Natural killer cell (primary cell): ENCODE measurements at regions not wholly inside any gene's neighbourhood (a gene's known extent, or its start where the extent isn't known, plus 50 kb on each side); places are given as distances from the start of the nearest gene placed in this dataset.

Experiments
- ATAC-seq, 3 donors: fragments of 150-1000 bp in 2 of 3; fragments of 200-7000 bp in 1 of 3; cut with Tn5 transposase; 1 replicate in 1 of 3; 2 replicates in 2 of 3; pipeline ENCODE4 v1.10.0; 2021; ENCODE audit warnings: mild to moderate bottlenecking in 2 of 3, moderate library complexity in 2 of 3
- DNase-seq, 2 donors: peaks; one replicate each; pipeline versions ENCODE4 v3.0.0 to v3.0.0-alpha.2; 2013 to 2021; ENCODE audit warnings: mixed read lengths in 1 of 2
- H3K27ac ChIP-seq: one replicate; pipeline ENCODE4 v1.5.1; 2013; ENCODE audit warnings: mild to moderate bottlenecking, low read length
- H3K27me3 ChIP-seq: one replicate; pipeline ENCODE4 v1.6.1; 2013; ENCODE audit warnings: low read length; ENCODE audit not compliant: control insufficient read depth, insufficient read depth
- H3K36me3 ChIP-seq: one replicate; pipeline ENCODE4 v1.6.1; 2013; ENCODE audit warnings: low read length; ENCODE audit not compliant: control insufficient read depth, insufficient read depth
- H3K4me1 ChIP-seq: one replicate; pipeline ENCODE4 v1.6.1; 2013; ENCODE audit warnings: low read length; ENCODE audit not compliant: control insufficient read depth, insufficient read depth
- H3K4me3 ChIP-seq: one replicate; pipeline ENCODE4 v1.5.1; 2013; ENCODE audit warnings: low read length
- H3K9me3 ChIP-seq: one replicate; pipeline ENCODE4 v1.6.1; 2013; ENCODE audit warnings: low read length; ENCODE audit not compliant: control insufficient read depth, insufficient read depth
- H3K27ac Mint-ChIP-seq, 2 donors: one replicate each; pipeline ENCODE4 v1.8.0; 2022; ENCODE audit warnings: mild to moderate bottlenecking in 2 of 2, mixed read lengths in 2 of 2, moderate library complexity in 1 of 2
- H3K27me3 Mint-ChIP-seq, 2 donors: one replicate each; pipeline ENCODE4 v1.8.0; 2022; ENCODE audit warnings: low read depth in 2 of 2, mixed read lengths in 2 of 2
- H3K36me3 Mint-ChIP-seq: one replicate; pipeline ENCODE4 v1.8.0; 2022; ENCODE audit warnings: mixed read lengths
- H3K4me1 Mint-ChIP-seq, 2 donors: one replicate each; pipeline ENCODE4 v1.8.0; 2022; ENCODE audit warnings: mixed read lengths in 2 of 2
- H3K4me3 Mint-ChIP-seq: one replicate; pipeline ENCODE4 v1.8.0; 2022; ENCODE audit warnings: mild to moderate bottlenecking, moderate library complexity, mixed read lengths
- H3K9me3 Mint-ChIP-seq, 2 donors: one replicate each; pipeline ENCODE4 v1.8.0; 2022; ENCODE audit warnings: mixed read lengths in 2 of 2
- WGBS: methylation state at CpG from one replicate; pipeline ENCODE4 v1.1.7; 2013; ENCODE audit warnings: missing lambda C conversion rate; ENCODE audit not compliant: insufficient coverage; 5-methylcytosine and 5-hydroxymethylcytosine counted together
- intact Hi-C: fragments of 100-400 bp; cut with micrococcal nuclease; formaldehyde crosslinking; loops from one replicate; pipeline ENCODE4 v1.14.2; 2022
- TF ChIP-seq, protein P1 (sequence below): fragments of 200-600 bp; IDR thresholded peaks from one replicate; pipeline ENCODE4 v1.8.0; 2022; ENCODE audit warnings: antibody characterized with exemption

DNA sequence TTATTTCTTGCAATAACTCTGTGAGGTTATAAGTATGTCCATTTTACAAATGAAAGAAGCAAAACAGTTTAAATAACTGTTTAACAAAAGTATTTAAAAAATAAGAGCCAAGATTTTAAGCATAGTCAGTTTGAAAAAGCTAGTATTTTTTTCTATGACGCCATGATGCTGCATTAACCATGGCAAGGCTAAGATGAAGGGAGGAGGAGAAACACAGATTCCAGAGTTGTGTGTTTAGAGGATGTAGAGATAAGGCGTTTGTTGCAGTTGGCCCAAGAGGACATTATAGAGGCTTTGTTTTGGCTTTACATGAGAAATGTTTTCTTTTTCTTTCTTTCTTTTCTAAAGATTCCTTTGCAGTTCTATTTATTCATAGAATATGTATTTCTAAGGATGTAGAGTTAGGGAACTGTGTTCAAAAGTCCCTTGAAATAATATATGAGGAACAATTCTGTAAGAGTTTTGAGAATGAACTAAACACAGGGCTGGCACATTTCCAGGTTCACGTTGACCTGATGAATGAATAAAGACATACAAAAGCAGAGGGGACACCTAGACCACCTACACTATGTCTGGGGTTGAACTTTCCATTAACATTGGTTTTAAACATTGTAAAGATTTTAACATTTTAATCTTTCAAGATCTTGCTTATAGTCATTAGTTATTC lies 244.2 kb downstream of the KCNS3 start:
- TF ChIP-seq, protein P1, sequence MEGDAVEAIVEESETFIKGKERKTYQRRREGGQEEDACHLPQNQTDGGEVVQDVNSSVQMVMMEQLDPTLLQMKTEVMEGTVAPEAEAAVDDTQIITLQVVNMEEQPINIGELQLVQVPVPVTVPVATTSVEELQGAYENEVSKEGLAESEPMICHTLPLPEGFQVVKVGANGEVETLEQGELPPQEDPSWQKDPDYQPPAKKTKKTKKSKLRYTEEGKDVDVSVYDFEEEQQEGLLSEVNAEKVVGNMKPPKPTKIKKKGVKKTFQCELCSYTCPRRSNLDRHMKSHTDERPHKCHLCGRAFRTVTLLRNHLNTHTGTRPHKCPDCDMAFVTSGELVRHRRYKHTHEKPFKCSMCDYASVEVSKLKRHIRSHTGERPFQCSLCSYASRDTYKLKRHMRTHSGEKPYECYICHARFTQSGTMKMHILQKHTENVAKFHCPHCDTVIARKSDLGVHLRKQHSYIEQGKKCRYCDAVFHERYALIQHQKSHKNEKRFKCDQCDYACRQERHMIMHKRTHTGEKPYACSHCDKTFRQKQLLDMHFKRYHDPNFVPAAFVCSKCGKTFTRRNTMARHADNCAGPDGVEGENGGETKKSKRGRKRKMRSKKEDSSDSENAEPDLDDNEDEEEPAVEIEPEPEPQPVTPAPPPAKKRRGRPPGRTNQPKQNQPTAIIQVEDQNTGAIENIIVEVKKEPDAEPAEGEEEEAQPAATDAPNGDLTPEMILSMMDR = no peak
- whole genome bisulfite sequencing = 81% methylated on average over 1 of the region's 3 CpGs
- Histone ChIP-seq H3K27me3 (no peaks in the 10 kb centered on the region), H3K9me3 (no peaks in the 10 kb centered on the region), H3K27ac (no peak overlapping the region), H3K4me3 (no peak overlapping the region), H3K4me1 (no peaks in the 10 kb centered on the region), H3K36me3 (no peaks in the 10 kb centered on the region)
- no peak for DNase-seq
- no peaks in the 10 kb centered on the region for H3K27me3 Mint-ChIP-seq
- no peaks in the 10 kb centered on the region for H3K36me3 Mint-ChIP-seq
- intact Hi-C loops = no loop called here
- H3K27ac Mint-ChIP-seq = no peak overlapping the region
- H3K4me3 Mint-ChIP-seq = no peak overlapping the region
- H3K9me3 Mint-ChIP-seq = peaks cover 0 to 5% of the 10 kb centered on the region in 2 donors
- H3K4me1 Mint-ChIP-seq = no peaks in the 10 kb centered on the region
- no peak for ATAC-seq

DNA sequence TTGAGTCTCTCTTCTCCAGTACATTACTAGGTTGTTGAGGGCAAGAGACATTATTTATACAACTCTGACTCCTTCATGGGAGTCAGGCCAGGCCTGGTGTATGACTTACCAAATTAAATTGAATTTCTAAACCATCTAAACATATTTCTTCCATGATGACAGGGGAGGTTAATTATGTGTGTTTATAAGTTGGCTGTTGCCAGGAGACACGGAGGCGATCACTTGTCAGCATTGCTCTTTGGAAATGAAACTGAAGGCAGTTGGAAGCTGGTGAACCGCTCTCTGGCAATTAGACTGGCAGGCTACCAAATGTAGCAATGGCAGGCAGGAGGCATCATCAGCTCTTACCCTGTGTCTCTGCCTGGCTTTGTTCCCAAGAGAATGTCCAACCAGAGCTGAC lies 241.4 kb downstream of the KCNS3 start:
- intact Hi-C loops = no loop called here
- Histone ChIP-seq H3K36me3 (no peaks in the 10 kb centered on the region), H3K9me3 (no peaks in the 10 kb centered on the region), H3K27ac (no peak overlapping the region), H3K4me3 (no peak overlapping the region), H3K4me1 (no peaks in the 10 kb centered on the region), H3K27me3 (no peaks in the 10 kb centered on the region)
- Mint-ChIP-seq H3K27me3 (no peaks in the 10 kb centered on the region), H3K27ac (no peak overlapping the region), H3K4me1 (no peaks in the 10 kb centered on the region), H3K36me3 (no peaks in the 10 kb centered on the region), H3K4me3 (no peak overlapping the region), H3K9me3 (peaks cover 0 to 6% of the 10 kb centered on the region in 2 donors)
- TF ChIP-seq, protein P1 = no peak
- no peak for ATAC-seq
- 96% methylated on average over 3 of the region's 3 CpGs for WGBS
- no peak for DNase-seq

DNA sequence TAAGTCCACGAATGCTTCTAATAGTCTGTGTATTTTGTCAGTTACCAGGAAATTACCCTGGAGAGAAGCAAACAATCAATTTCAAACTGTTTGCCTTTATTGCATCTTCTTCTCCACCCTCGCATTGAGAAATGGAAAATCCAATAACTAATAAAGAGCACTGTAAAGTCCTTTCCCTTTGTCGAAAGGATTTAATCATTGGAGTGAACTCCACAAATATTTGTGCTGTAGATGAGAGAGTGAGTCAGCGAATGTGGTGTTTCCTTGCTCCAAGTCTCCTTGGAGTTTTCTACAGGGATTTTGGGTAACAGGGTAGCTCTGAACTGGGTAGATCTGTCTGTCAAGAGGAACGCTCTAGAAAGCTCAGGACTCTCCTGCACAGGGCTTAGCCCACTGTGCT lies 240.2 kb downstream of the KCNS3 start:
- no peak overlapping the region for H3K27ac ChIP-seq
- intact Hi-C loops = no loop called here
- H3K36me3 ChIP-seq = no peaks in the 10 kb centered on the region
- Mint-ChIP-seq H3K9me3 (peaks cover 0 to 6% of the 10 kb centered on the region in 2 donors), H3K27ac (no peak overlapping the region), H3K4me1 (no peaks in the 10 kb centered on the region), H3K36me3 (no peaks in the 10 kb centered on the region), H3K4me3 (no peak overlapping the region), H3K27me3 (no peaks in the 10 kb centered on the region)
- H3K4me1 ChIP-seq = no peaks in the 10 kb centered on the region
- WGBS = 94% methylated on average over 3 of the region's 5 CpGs
- ATAC-seq (no peak), DNase-seq (no peak)
- no peak overlapping the region for H3K4me3 ChIP-seq
- H3K9me3 ChIP-seq = no peaks in the 10 kb centered on the region
- TF ChIP-seq, protein P1 = no peak
- no peaks in the 10 kb centered on the region for H3K27me3 ChIP-seq

DNA sequence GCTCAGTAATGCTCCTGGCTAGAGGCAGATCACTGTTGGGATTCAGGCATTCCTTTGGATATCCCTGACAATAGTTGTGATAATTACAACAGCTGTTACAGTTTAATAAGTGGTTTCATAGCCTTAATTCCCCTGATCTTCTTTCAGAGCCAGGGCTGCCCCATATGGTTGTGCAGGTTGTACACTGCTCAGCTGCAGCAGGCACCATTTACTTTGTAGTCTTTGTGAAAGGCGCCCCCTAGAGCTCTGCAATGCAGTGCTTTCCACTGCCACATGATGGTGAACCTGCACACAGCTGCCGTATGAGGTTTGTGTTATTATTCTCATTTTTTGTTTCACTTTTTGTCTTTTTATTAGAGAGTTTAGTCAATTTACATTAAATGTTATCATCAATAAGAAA lies 239.1 kb downstream of the KCNS3 start:
- Histone ChIP-seq H3K27ac (no peak overlapping the region), H3K9me3 (no peaks in the 10 kb centered on the region), H3K27me3 (no peaks in the 10 kb centered on the region), H3K4me1 (no peaks in the 10 kb centered on the region), H3K36me3 (no peaks in the 10 kb centered on the region), H3K4me3 (no peak overlapping the region)
- Mint-ChIP-seq H3K36me3 (no peaks in the 10 kb centered on the region), H3K4me3 (no peak overlapping the region), H3K27ac (no peak overlapping the region), H3K4me1 (no peaks in the 10 kb centered on the region), H3K27me3 (no peaks in the 10 kb centered on the region), H3K9me3 (peaks cover 0 to 6% of the 10 kb centered on the region in 2 donors)
- ATAC-seq = no peak
- TF ChIP-seq, protein P1 = no peak
- 20% methylated on average over 1 of the region's 2 CpGs for WGBS
- intact Hi-C loops = no loop called here
- DNase-seq = no peak
